ENCODE measurements at regions not wholly inside any gene's neighbourhood (a gene's known extent, or its start where the extent isn't known, plus 50 kb on each side); places are given as distances from the start of the nearest gene placed in this dataset.
A peak's percentile ranks its signal among the peaks of the same experiment; 100 is the strongest.

- ATAC-seq, result no peak
- no peak for DNase-seq (ENCODE audit: missing footprints)
- intact Hi-C loops (cut with DNase I), result no loop called here
These were observed 728.7 kb downstream of the NTRK3 start for GRCh38 chr15:87527875-87528274.

- no peak for ATAC-seq
- DNase-seq (ENCODE audit: missing footprints), result no peak
- intact Hi-C loops (cut with DNase I), result no loop called here
These were observed 729.1 kb downstream of the NTRK3 start for GRCh38 chr15:87527416-87527815.

GRCh38 chr15:87523516-87523915, 733.0 kb downstream of the NTRK3 start:
- intact Hi-C loops (cut with DNase I), result no loop called here
- ATAC-seq (no peak), DNase-seq (ENCODE audit: missing footprints) (no peak)

GRCh38 chr15:87522997-87523396, 733.5 kb downstream of the NTRK3 start:
- no peak for DNase-seq (ENCODE audit: missing footprints)
- ATAC-seq, result no peak
- intact Hi-C loops (cut with DNase I), result no loop called here

GRCh38 chr15:87518957-87519356, 737.6 kb downstream of the NTRK3 start:
- DNase-seq (ENCODE audit: missing footprints) (no peak), ATAC-seq (no peak)
- intact Hi-C loops (cut with DNase I), result no loop called here

- intact Hi-C loops (cut with DNase I), result no loop called here
- DNase-seq (ENCODE audit: missing footprints) (no peak), ATAC-seq (no peak)
These were observed 748.5 kb downstream of the NTRK3 start for GRCh38 chr15:87508086-87508485.

GRCh38 chr15:87502173-87502572, 754.4 kb downstream of the NTRK3 start:
- DNase-seq (ENCODE audit: missing footprints) (no peak), ATAC-seq (peak; percentile 37)
- intact Hi-C loops (cut with DNase I), result no loop called here

- intact Hi-C loops (cut with DNase I), result no loop called here
- ATAC-seq (no peak), DNase-seq (ENCODE audit: missing footprints) (no peak)
These were observed 756.3 kb downstream of the NTRK3 start for GRCh38 chr15:87500240-87500639.

- DNase-seq (ENCODE audit: missing footprints), result no peak
- ATAC-seq, result no peak
- intact Hi-C loops (cut with DNase I), result loop anchor here (10.0 kb wide), 1 partner anchor 96 kb away; no protein-coding TSS in a partner anchor
These were observed 758.0 kb downstream of the NTRK3 start for GRCh38 chr15:87498560-87498959.

- intact Hi-C loops (cut with DNase I), result loop anchor here (10.0 kb wide), 1 partner anchor 98 kb away; no protein-coding TSS in a partner anchor
- ATAC-seq (no peak), DNase-seq (ENCODE audit: missing footprints) (no peak)
These were observed 759.7 kb downstream of the NTRK3 start for GRCh38 chr15:87496795-87497194.

- DNase-seq (ENCODE audit: missing footprints), result no peak
- peak; percentile 58 for ATAC-seq
- intact Hi-C loops (cut with DNase I), result loop anchor here (10.0 kb wide), 1 partner anchor 99 kb away; no protein-coding TSS in a partner anchor
These were observed 760.4 kb downstream of the NTRK3 start for GRCh38 chr15:87496109-87496508.

- intact Hi-C loops (cut with DNase I), result loop anchor here (10.0 kb wide), 1 partner anchor 101 kb away; no protein-coding TSS in a partner anchor
- ATAC-seq (no peak), DNase-seq (ENCODE audit: missing footprints) (no peak)
These were observed 762.7 kb downstream of the NTRK3 start for GRCh38 chr15:87493803-87494202.

- no peak for DNase-seq (ENCODE audit: missing footprints)
- ATAC-seq, result no peak
- intact Hi-C loops (cut with DNase I), result loop anchor here (10.0 kb wide), 1 partner anchor 102 kb away; no protein-coding TSS in a partner anchor
These were observed 764.2 kb downstream of the NTRK3 start for GRCh38 chr15:87492321-87492720.

GRCh38 chr15:87490666-87491065, 765.9 kb downstream of the NTRK3 start:
- ATAC-seq (no peak), DNase-seq (ENCODE audit: missing footprints) (no peak)
- intact Hi-C loops (cut with DNase I), result loop anchor here (10.0 kb wide), 1 partner anchor 104 kb away; no protein-coding TSS in a partner anchor

- ATAC-seq, result peak; percentile 26
- intact Hi-C loops (cut with DNase I), result loop anchor here (10.0 kb wide), 3 partner anchors 105 to 725 kb away; no protein-coding TSS in a partner anchor
- no peak for DNase-seq (ENCODE audit: missing footprints)
These were observed 766.5 kb downstream of the NTRK3 start for GRCh38 chr15:87489902-87490665.

- DNase-seq (ENCODE audit: missing footprints) (no peak), ATAC-seq (no peak)
- intact Hi-C loops (cut with DNase I), result loop anchor here (10.0 kb wide), 2 partner anchors 525 to 725 kb away; no protein-coding TSS in a partner anchor
These were observed 767.1 kb downstream of the NTRK3 start for GRCh38 chr15:87489456-87489855.

GRCh38 chr15:87487484-87487883, 769.1 kb downstream of the NTRK3 start:
- intact Hi-C loops (cut with DNase I), result loop anchor here (10.0 kb wide), 2 partner anchors 527 to 723 kb away; no protein-coding TSS in a partner anchor
- no peak for DNase-seq (ENCODE audit: missing footprints)
- peak; percentile 74 for ATAC-seq

GRCh38 chr15:87483468-87483867, 773.1 kb downstream of the NTRK3 start:
- intact Hi-C loops (cut with DNase I), result loop anchor here (10.0 kb wide), 2 partner anchors 531 to 719 kb away; no protein-coding TSS in a partner anchor

GRCh38 chr15:87481126-87481525, 775.4 kb downstream of the NTRK3 start:
- no peak for ATAC-seq
- intact Hi-C loops (cut with DNase I), result loop anchor here (10.0 kb wide), 2 partner anchors 534 to 716 kb away; no protein-coding TSS in a partner anchor
- no peak for DNase-seq (ENCODE audit: missing footprints)

More at GRCh38 chr15:87483468-87483867, 773.1 kb downstream of the NTRK3 start:
- ATAC-seq (no peak), DNase-seq (ENCODE audit: missing footprints) (no peak)

- intact Hi-C loops (cut with DNase I), result no loop called here
- no peak for DNase-seq (ENCODE audit: missing footprints)
- ATAC-seq, result no peak
These were observed 777.9 kb downstream of the NTRK3 start for GRCh38 chr15:87478687-87479072.
